Hematopoietic multipotent progenitor cell treated with erythropoietin and hydrocortisone succinate and interleukin-3 and kit ligand, for 15 days (in vitro differentiated cells): ENCODE measurements at regions not wholly inside any gene's neighbourhood (a gene's known extent, or its start where the extent isn't known, plus 50 kb on each side); places are given as distances from the start of the nearest gene placed in this dataset.
"Not testable (repeated sequence)": the region's sequence is repeated elsewhere in the genome, so short reads cannot be mapped to it uniquely, and the experiment has no call there.

Experiments used
- DNase-seq: peaks from one replicate; pipeline ENCODE4 v3.0.0-alpha.2; 2015; ENCODE audit warnings: low spot score

- no peak for DNase-seq
Measured at GRCh38 chr21:35504277-35504676, 455.2 kb upstream of the RUNX1 start.

DNA sequence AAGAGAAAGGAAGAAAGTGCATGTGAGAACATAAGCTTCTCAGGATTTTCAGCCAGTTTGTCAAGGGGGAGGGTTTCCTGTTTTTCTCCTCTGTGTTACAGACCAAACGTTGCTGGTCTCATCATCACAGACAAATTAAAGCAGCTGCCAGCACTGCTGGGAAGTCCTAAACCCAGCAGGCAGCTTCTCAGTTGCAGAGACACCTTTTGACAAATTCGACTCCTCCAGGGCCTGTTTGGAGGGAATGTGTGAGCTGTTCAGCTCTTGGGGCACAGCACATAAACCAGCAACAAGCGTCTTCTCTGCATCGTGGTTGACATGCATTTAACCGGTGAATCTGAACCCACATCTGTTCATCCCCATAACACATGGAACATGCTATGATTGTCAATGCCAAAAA lies 454.6 kb upstream of the RUNX1 start:
- no peak for DNase-seq

- no peak for DNase-seq
Measured at GRCh38 chr21:35502821-35503220, 453.7 kb upstream of the RUNX1 start.

DNA sequence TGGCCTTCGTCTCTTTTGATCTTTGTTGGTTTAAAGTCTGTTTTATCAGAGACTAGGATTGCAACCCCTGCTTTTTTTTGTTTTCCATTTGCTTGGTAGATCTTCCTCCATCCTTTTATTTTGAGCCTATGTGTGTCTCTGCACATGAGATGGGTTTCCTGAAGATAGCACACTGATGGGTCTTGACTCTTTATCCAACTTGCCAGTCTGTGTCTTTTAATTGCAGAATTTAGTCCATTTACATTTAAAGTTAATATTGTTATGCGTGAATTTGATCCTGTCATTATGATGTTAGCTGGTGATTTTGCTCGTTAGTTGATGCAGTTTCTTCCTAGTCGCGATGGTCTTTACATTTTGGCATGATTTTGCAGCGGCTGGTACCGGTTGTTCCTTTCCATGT lies 448.4 kb upstream of the RUNX1 start:
- not testable (repeated sequence) for DNase-seq

DNA sequence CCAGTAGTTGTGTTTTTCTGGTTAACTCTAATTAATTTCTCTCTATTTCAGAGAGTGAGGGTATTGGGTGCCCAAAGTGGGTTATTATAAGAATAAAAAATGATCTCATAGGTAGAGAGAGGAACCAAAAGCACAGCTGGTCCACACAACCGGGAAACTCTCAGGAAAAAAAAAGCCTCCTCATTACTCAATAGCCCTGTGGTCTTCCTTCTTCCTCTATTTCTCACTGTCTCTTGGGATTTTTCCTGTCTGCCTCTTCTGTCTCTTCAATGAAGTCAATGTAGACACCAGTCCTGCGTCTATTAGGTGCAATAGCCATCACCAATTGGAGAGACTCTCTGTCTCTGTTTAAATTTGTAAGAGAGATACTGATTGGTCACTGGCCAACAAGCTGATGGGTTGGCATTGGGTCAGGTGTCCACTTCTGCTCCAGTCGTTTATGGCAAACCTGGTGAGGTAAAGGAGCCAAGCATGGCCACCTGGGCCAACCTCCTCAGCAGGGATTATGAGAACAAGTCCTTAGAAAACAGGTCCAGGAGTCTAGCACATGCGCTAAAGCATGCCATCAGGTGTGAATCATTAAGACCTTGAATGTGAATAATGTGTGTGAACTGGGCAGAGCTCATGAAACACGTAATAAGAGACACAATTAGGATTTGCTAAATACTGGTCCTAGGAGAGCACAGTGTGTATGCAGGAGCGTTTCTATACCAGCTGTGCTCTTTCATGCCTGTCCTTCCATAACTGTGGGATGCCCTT lies 443.0 kb upstream of the RUNX1 start:
- no peak for DNase-seq

DNA sequence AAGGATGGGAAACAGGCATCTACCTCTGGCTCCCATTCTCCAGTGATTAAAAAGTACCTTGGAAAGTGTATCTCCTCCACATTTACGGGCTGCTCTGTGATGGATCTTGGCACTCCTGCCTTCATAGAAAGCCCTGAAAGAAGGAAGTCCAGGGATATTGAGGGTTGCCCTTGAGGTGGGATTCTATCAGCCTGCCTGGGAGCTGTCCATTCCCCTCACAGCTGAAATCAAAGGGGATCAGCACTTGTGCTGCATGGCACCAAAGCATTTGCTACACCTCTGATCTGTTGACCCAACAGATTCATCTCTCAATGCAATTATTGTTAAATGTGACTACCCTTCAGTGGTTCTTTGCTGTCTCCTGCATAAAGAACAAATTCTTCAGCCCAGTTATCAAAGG lies 442.0 kb upstream of the RUNX1 start:
- DNase-seq: no peak

GRCh38 chr21:35489389-35489980 lies 440.4 kb upstream of the RUNX1 start:
- no peak for DNase-seq

DNA sequence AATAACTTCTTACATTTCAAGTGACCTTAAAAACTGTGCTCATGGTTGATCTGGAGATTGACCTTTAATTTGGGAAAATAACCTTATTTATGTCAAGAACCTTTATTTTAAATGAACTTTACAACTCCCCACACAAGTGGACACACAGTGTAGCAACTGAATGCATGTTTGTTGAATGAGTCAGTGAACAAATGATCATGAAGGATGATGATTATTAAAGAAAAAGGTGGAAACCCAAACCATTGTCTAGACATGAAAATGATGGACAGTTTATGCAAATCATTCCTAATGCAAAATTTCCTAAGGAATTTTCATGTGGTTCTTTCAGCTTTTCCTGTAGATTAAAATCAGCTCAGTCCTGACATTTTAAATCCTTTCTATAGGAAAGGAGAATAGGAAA lies 439.8 kb upstream of the RUNX1 start:
- no peak for DNase-seq

DNA sequence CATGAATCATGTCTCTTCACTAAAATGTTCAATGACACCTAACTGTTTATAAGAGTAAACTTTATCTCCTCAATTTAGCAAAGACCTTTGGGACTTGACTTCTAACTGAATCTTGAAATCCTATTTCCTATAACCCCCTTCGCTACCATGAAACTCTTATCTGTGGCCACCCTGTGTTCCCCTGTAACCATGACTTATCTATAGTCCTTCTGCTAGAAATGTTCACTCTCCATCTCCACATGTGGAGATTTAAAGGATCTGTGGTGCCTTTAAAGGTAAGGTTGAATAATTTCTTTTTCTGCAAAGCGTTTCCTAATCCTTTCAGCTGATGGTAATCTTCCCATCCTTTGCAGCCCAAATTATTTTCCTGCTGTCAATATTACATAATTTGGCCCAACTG lies 436.3 kb upstream of the RUNX1 start:
- DNase-seq: no peak

DNA sequence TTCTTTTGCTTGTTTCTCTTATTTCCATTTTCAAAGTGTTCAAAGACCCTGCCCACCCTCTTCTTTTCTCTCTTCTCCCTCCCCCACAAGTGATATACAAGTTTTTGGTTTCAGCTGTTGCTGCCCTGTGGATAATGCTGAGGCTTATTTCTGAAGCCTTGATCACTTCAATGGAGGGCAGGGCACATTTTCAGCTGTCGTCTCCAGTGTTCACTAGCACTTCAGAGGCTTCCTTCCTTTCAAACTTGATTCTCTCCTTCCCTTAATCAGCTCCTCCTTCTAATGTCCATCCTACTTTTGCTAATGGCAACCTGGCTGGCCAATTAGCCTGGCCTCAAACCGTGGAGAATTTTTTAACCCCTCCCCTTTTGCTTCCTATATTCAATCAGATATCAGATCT lies 435.7 kb upstream of the RUNX1 start:
- no peak for DNase-seq

GRCh38 chr21:35484032-35484431 lies 434.9 kb upstream of the RUNX1 start:
- no peak for DNase-seq

GRCh38 chr21:35482933-35483662 lies 434.0 kb upstream of the RUNX1 start:
- peak; percentile 44 for DNase-seq

DNA sequence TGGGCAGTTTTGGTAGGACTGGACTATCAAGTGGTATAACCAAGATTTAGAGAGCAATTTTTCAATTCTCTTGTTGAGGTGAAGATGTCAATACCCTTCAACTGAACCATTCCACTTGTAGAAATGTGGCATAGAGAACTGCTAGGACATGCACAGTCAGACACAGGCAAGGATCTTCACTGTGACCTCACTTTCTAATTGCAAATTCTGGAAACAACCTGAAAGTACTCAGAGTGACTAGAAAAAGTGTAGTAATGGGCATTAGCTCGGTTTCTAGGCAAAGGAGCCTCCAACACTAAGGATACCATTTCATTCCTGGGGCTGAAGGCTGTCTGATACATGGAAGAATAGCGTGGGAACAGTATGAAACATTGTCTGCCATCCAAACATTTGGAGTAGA lies 433.0 kb upstream of the RUNX1 start:
- DNase-seq: no peak

GRCh38 chr21:35481005-35481404 lies 431.9 kb upstream of the RUNX1 start:
- no peak for DNase-seq

DNA sequence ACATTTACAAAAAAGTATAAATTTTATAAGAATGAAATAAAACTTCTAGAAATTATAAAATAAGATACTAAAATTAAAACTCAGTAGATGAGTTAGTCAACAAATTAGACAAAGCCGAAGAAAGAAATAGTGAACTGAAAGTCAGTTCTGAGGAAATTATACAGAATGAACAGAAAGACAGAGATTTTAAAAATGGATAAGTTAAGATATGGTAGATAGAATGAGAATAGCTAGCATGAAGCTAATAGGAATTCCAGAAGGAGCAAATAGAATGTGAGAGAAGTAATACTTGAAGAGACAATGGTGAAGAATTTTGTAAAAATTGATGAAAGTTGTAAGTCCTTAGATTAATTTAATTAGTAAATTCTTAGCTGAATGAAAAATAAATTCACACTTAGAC lies 430.4 kb upstream of the RUNX1 start:
- no peak for DNase-seq

- no peak for DNase-seq
Measured at GRCh38 chr21:35479065-35479448, 430.0 kb upstream of the RUNX1 start.

GRCh38 chr21:35478161-35479064 lies 429.3 kb upstream of the RUNX1 start:
- no peak for DNase-seq

- DNase-seq: no peak
Measured at GRCh38 chr21:35477622-35478021, 428.5 kb upstream of the RUNX1 start.

DNA sequence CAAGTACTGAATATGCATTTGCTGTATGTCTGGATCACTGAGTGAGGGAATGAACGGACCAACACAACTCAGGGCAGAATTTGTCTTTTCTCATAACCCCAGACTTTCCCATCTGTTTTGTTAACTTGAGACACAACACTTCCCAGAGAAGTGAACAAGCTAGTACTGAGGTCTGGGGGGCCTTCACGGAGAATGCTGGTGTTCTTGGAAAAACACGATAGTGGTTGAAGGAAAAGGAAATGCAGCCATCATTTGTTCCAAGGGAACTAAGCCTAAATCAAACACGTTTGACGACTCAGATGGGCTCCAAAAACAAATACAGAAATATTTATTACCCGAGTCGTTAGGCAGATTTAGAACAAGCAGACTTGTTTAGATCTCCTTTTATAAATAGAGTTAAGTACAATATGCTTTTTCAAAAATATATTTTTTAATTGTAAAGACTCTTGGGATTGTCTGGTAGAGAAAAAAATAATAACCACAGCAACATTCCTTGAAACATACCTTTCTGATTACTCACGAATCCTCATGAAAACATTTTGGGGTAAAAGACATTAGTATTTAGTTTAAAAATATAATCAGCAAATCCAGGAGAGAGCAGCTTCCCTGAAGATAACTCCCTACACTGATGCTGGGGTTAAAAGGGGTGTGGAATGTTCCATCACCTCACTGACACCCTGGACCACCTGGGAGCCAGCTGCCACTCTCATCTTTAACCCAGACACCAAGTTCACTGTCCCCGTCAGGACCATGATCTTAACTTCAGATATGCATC lies 427.7 kb upstream of the RUNX1 start:
- DNase-seq: no peak

DNA sequence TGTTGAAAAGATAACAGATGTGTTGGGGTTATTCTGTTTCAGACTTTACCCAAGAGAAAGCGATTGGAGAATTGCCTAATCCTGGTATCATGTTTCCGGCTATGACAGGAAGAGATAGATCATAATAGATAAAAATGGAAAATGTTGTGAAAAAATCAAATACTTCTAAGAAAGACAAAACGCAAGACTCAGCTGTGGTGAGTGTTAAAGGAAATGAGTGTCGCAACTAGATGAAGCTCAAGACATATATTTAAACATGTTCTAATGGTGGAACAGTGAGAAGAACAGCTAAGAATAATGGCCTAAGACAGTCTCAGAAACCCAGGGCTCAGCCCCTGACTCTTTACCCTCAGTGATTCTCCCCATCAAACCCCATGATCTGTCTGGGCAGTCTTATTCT lies 426.7 kb upstream of the RUNX1 start:
- DNase-seq: no peak

- no peak for DNase-seq
Measured at GRCh38 chr21:35475009-35475408, 425.9 kb upstream of the RUNX1 start.

DNA sequence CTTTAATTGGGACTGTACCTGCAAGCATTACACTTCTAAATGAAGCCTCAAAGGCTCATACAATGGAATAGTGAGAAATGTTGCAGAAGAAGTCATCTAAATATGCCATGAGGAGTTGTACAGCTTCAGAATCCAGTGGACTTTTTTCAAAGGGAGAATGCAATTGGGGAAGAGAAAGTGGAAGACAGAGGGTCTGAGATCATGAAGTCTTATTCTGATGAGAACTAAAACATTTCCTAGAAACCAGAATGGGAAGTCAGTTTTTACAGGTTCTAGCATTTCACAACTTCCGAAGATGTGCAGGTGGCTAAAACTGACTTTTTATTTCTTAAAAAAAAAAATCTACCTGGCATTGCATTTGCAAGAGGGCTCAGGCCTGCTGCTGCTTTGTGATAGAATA lies 424.4 kb upstream of the RUNX1 start:
- DNase-seq: no peak
